ENCODE measurements at regions not wholly inside any gene's neighbourhood (a gene's known extent, or its start where the extent isn't known, plus 50 kb on each side); places are given as distances from the start of the nearest gene placed in this dataset.
"Not testable (repeated sequence)": the region's sequence is repeated elsewhere in the genome, so short reads cannot be mapped to it uniquely, and the experiment has no call there.

DNA sequence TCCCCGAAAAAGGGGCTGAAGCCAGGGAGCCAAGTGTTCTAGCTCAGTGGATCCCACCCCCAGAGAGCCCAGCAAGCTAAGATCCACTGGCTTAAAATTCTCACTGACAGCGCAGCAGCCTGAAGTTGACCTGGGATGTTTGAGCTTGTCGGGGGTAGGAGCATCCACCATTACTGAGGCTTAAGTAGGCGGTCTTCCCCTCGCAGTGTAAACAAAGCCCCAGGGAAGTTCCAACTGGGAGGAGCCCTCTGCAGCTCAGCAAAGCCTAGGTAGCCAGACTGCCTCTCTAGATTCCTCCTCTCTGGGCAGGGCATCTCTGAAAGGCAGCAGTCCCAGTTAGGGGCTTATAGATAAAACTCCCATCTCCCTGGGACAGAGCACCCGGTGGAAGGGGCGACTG lies 56.8 kb upstream of the FGF16 start:
- H3K36me3 ChIP-seq (ENCODE audit: control insufficient read depth, insufficient read depth, low read length); H3K4me3 ChIP-seq (ENCODE audit: low read length); H3K9me3 ChIP-seq (ENCODE audit: control insufficient read depth, low read depth, low read length); DNase-seq; H3K4me1 ChIP-seq (ENCODE audit: control insufficient read depth, insufficient read depth, low read length); H3K27me3 ChIP-seq (ENCODE audit: control insufficient read depth, insufficient read depth, low read length); H3K27ac ChIP-seq (ENCODE audit: low read length): not testable (repeated sequence)
- no CpG with 5 or more reads among the region's 7 CpGs for WGBS (ENCODE audit: insufficient coverage, low lambda C conversion rate)

DNA sequence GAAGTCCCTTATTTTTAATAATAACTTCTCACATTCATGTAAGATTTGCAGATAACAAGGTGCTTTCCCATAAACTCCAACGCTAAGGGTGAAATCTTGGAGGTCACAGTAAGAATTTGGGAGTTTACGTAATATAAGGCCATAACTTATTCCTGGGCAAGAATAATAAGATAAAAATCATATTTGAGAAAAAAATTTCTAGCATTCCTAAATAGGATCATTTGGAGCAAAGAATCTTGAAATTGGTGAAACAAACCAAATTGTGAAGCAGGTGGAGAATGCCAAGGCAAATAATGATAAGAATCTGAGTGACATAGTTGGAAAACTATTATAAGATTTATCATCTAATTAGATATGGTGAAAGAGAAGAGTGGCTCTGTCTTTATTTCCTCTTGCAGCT lies 50.4 kb upstream of the FGF16 start:
- Histone ChIP-seq H3K4me3 (ENCODE audit: low read length) (no peak overlapping the region), H3K4me1 (ENCODE audit: control insufficient read depth, insufficient read depth, low read length) (no peaks in the 10 kb centered on the region), H3K9me3 (ENCODE audit: control insufficient read depth, low read depth, low read length) (no peaks in the 10 kb centered on the region), H3K27me3 (ENCODE audit: control insufficient read depth, insufficient read depth, low read length) (no peaks in the 10 kb centered on the region), H3K27ac (ENCODE audit: low read length) (no peak overlapping the region), H3K36me3 (ENCODE audit: control insufficient read depth, insufficient read depth, low read length) (no peaks in the 10 kb centered on the region)
- no CpG with 5 or more reads among the region's 2 CpGs for WGBS (ENCODE audit: insufficient coverage, low lambda C conversion rate)
- no peak for DNase-seq
